Upper lobe of left lung (tissue), 6 donors: ENCODE measurements at regions not wholly inside any gene's neighbourhood (a gene's known extent, or its start where the extent isn't known, plus 50 kb on each side); places are given as distances from the start of the nearest gene placed in this dataset.

ENCODE experiments used
- ATAC-seq, 2 donors: fragments of 200-7000 bp; cut with Tn5 transposase; one replicate each; pipeline ENCODE4 v1.9.1; 2022; ENCODE audit warnings: mild to moderate bottlenecking in 2 of 2, moderate library complexity in 2 of 2; ENCODE audit not compliant: low FRiP score in 2 of 2
- DNase-seq, 2 donors: peaks; one replicate each; pipeline ENCODE4 v3.0.0-alpha.2; 2019 to 2020
- H3K27ac ChIP-seq, 4 donors: fragments of 200-600 bp; sonication (generic); one replicate each; pipeline ENCODE4 v1.5.1; 2016 to 2019
- H3K27me3 ChIP-seq, 4 donors: fragments of 200-600 bp; sonication (generic); one replicate each; pipeline ENCODE4 v1.5.1; 2017 to 2019
- H3K36me3 ChIP-seq, 4 donors: fragments of 200-600 bp; sonication (generic); one replicate each; pipeline ENCODE4 v1.5.1; 2016 to 2019
- H3K4me1 ChIP-seq, 4 donors: fragments of 200-600 bp; sonication (generic); one replicate each; pipeline ENCODE4 v1.5.1; 2018 to 2019
- H3K4me3 ChIP-seq, 4 donors: fragments of 200-600 bp; sonication (generic); one replicate each; pipeline ENCODE4 v1.5.1; 2017 to 2019; ENCODE audit warnings: mild to moderate bottlenecking in 2 of 4, moderate library complexity in 1 of 4
- H3K9me3 ChIP-seq, 4 donors: fragments of 200-600 bp; sonication (generic); one replicate each; pipeline ENCODE4 v1.5.1; 2018 to 2019
- EP300 ChIP-seq, 4 donors: sonication (generic); formaldehyde crosslinking; IDR thresholded peaks; one replicate each; pipeline ENCODE4 v1.5.1; 2017; ENCODE audit warnings: antibody characterized with exemption in 4 of 4, control low read depth in 2 of 4
- POLR2A ChIP-seq, 4 donors: fragments of 450-650 bp; IDR thresholded peaks; one replicate each; pipeline ENCODE4 v1.5.1; 2016 to 2017; ENCODE audit warnings: antibody characterized with exemption in 4 of 4, mild to moderate bottlenecking in 2 of 4
- POLR2AphosphoS5 ChIP-seq, 2 donors: sonication (generic); formaldehyde crosslinking; IDR thresholded peaks; one replicate each; pipeline ENCODE4 v1.5.1; 2017; ENCODE audit warnings: antibody characterized with exemption in 2 of 2
- WGBS, 2 donors: methylation state at CpG; one replicate each; pipeline ENCODE4 v1.1.5; 2017 to 2018; 5-methylcytosine and 5-hydroxymethylcytosine counted together
- TF ChIP-seq, protein P1 (sequence below), 6 experiments: fragments of 450-650 bp in 4 of 6; fragments of 200-600 bp in 2 of 6; sonication (generic) in 2 of 6; IDR thresholded peaks; one replicate each; pipeline ENCODE4 v1.5.1; 2016 to 2019; ENCODE audit warnings: antibody characterized with exemption in 6 of 6
- donor health status: DM: no; HTN: no; CAD: no; lungs with moderate emphysema.
- donor health status: DM: no; HTN: yes; CAD: no; lungs with severe emphysema.

DNA sequence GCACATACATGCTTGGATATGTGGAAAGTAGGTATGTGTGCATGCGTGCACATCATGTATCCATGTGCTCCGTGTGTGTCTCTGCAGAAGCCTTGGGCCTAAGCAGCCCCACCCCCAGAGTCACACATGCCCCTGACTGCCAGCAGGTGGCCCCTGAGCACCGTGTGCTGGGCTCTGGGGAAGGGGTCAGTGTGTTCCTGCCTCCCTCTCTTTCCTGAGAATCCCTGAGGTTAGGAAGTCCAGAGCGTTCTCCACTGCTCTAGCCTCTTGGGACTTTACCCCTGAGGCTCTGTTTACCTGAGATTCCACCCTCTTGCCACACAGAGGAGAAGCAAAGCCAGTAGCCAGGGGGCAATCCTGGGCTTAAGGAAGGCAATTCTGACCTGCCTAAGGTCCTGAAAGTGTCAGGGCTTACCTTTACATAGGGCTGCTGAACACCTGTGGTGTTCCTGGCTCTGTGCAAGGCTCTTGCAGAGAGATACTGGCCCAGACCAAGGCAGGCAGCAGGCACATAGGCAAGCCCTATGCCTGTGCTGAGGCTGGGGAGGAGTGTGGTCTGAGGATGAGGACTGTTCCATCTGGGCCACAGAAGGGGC is 207.3 kb downstream of the TMEM38B start:
- H3K27ac ChIP-seq: no peak overlapping the region
- ATAC-seq (peak; percentile 74 to 79), DNase-seq (peak in 1 of 2 donors; percentile 10)
- H3K27me3 ChIP-seq: no peaks in the 10 kb centered on the region
- H3K36me3 ChIP-seq: no peaks in the 10 kb centered on the region
- TF ChIP-seq, protein P1, sequence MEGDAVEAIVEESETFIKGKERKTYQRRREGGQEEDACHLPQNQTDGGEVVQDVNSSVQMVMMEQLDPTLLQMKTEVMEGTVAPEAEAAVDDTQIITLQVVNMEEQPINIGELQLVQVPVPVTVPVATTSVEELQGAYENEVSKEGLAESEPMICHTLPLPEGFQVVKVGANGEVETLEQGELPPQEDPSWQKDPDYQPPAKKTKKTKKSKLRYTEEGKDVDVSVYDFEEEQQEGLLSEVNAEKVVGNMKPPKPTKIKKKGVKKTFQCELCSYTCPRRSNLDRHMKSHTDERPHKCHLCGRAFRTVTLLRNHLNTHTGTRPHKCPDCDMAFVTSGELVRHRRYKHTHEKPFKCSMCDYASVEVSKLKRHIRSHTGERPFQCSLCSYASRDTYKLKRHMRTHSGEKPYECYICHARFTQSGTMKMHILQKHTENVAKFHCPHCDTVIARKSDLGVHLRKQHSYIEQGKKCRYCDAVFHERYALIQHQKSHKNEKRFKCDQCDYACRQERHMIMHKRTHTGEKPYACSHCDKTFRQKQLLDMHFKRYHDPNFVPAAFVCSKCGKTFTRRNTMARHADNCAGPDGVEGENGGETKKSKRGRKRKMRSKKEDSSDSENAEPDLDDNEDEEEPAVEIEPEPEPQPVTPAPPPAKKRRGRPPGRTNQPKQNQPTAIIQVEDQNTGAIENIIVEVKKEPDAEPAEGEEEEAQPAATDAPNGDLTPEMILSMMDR (IDR thresholded peaks at IDR 0.05): peak in 4 of 6 experiments; percentile 45 to 62 (median 48)
- TF ChIP-seq POLR2A (IDR thresholded peaks at IDR 0.05): no peak
- H3K4me1 ChIP-seq: no peaks in the 10 kb centered on the region
- H3K9me3 ChIP-seq: no peaks in the 10 kb centered on the region
- WGBS, 2 donors: 30 to 50% methylated on average over 1 to 4 of the region's 4 CpGs
- H3K4me3 ChIP-seq: no peak overlapping the region

DNA sequence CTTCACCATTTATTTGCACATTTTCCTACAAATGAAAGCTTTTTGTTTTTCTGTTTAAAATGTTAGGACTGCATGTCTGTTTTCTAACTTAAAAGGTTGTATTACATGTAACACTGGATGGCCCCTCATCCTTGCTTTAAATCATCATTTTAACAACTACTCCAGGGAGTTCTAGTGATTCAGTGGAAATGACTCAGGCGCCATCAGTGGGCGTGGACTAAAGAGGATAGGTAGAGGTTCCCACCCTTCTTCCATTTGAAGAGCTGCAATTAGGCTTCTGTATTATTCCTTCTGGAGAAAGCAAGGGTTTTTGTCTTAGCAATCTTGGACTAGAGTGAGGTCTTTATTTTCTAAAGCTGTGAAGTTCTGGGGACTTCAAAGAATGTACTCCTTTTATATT is 213.7 kb downstream of the TMEM38B start:
- Histone ChIP-seq H3K9me3 (no peaks in the 10 kb centered on the region), H3K4me3 (no peak overlapping the region), H3K36me3 (no peaks in the 10 kb centered on the region), H3K27ac (no peak overlapping the region), H3K27me3 (no peaks in the 10 kb centered on the region), H3K4me1 (peaks cover 0 to 4% (median 2%) of the 10 kb centered on the region in 4 donors)
- ATAC-seq (no peak), DNase-seq (no peak)
- WGBS, 2 donors: 85 to 95% methylated on average over 2 of the region's 2 CpGs
- TF ChIP-seq EP300 (IDR thresholded peaks at IDR 0.05) (no peak), POLR2A (IDR thresholded peaks at IDR 0.05) (no peak), POLR2AphosphoS5 (IDR thresholded peaks at IDR 0.05) (no peak)
- TF ChIP-seq, protein P1 (IDR thresholded peaks at IDR 0.05): no peak

DNA sequence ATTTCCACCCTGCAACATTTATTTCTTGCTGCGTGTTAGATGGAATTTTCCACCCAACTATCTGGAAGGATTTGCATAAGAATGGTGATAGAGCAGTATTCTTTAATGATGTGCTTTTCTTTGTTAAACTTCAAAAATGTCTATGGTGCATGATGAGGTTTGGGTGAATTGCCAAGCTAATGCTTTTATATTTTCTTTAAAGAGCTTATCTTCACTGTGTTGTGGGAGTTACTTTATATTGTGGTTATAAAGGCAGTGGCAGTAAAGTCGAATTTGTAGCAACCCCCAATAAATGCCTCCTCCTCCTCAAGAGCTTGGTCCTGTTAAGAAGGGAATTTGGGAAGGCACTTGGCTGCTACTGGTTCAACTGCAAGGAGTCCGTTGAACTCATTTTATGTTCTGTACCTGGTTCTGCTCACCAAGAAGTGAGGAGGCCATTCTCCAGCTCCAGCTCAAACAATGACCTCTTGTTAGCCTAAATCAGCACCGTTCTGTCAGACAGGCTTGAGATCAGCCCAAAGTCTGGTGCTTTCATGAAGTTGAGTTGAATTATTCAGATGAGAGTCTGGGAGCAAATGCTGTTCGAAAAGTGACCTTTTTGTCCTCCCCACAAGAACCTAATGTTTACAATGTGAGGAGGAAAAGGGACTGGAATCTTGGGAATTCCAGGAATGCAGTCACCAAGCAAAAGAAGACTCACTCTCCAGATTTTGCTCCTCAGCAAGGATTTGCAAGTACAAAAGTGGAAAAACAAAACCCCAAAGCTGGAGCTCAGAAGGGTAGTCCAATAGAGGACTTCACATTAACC is 217.0 kb downstream of the TMEM38B start:
- H3K36me3 ChIP-seq: no peaks in the 10 kb centered on the region
- WGBS, 2 donors: 40 to 45% methylated on average over 5 of the region's 5 CpGs
- ATAC-seq (no peak), DNase-seq (no peak)
- no peak for TF ChIP-seq EP300 (IDR thresholded peaks at IDR 0.05)
- TF ChIP-seq, protein P1 (IDR thresholded peaks at IDR 0.05): no peak
- TF ChIP-seq POLR2A (IDR thresholded peaks at IDR 0.05): no peak
- no peak for TF ChIP-seq POLR2AphosphoS5 (IDR thresholded peaks at IDR 0.05)
- H3K27ac ChIP-seq: no peak overlapping the region
- no peaks in the 10 kb centered on the region for H3K9me3 ChIP-seq
- H3K4me3 ChIP-seq: no peak overlapping the region
- no peaks in the 10 kb centered on the region for H3K27me3 ChIP-seq
- H3K4me1 ChIP-seq: peaks cover 0 to 4% (median 2%) of the 10 kb centered on the region in 4 donors

DNA sequence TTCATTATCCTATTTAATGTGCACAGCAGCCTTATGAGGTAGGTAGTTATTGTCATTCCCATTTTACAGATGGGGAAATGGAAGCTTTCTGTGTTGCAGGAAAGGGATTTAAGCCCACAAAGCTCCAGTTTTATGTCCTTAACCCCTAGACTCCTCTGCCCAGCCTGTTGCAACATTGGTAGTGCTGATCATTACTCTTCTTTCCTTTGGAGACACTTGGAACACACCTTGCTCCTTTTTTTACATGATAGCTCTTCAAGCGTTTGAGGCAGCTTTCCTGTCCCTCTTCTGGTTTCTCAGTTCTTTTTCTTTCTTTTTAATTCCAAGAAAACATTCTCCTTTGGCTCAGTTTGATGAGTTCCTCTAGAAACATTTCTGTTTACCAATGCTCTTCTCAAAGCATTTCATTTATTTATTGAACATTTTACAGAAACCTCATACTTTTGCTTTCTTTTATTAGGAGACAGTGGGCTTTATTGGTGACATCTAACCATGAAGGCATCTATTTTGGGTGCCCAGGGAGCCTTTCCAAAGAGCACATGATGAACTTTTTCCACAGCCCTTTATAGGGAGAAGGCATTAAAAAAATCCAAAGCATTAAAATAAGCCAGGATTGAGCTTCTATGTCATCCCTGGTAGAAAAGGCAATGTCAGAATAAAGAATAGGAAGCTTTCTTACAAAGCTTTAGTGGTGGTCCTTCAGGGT is 218.0 kb downstream of the TMEM38B start:
- Histone ChIP-seq H3K9me3 (no peaks in the 10 kb centered on the region), H3K27ac (no peak overlapping the region), H3K4me1 (peaks cover 0 to 4% (median 2%) of the 10 kb centered on the region in 4 donors), H3K27me3 (no peaks in the 10 kb centered on the region), H3K4me3 (no peak overlapping the region), H3K36me3 (no peaks in the 10 kb centered on the region)
- ATAC-seq (no peak), DNase-seq (no peak)
- 68 to 78% methylated on average over 1 of the region's 1 CpG for WGBS, 2 donors
- TF ChIP-seq POLR2A (IDR thresholded peaks at IDR 0.05) (no peak), POLR2AphosphoS5 (IDR thresholded peaks at IDR 0.05) (no peak), EP300 (IDR thresholded peaks at IDR 0.05) (no peak)
- TF ChIP-seq, protein P1 (IDR thresholded peaks at IDR 0.05): no peak
